Upper lobe of left lung (tissue), 6 donors: ENCODE measurements at regions not wholly inside any gene's neighbourhood (a gene's known extent, or its start where the extent isn't known, plus 50 kb on each side); places are given as distances from the start of the nearest gene placed in this dataset.
"Not testable (repeated sequence)": the region's sequence is repeated elsewhere in the genome, so short reads cannot be mapped to it uniquely, and the experiment has no call there.

Experiments
- ATAC-seq, 2 donors: fragments of 200-7000 bp; cut with Tn5 transposase; one replicate each; pipeline ENCODE4 v1.9.1; 2022; ENCODE audit warnings: mild to moderate bottlenecking in 2 of 2, moderate library complexity in 2 of 2; ENCODE audit not compliant: low FRiP score in 2 of 2
- DNase-seq, 2 donors: peaks; one replicate each; pipeline ENCODE4 v3.0.0-alpha.2; 2019 to 2020
- H3K27ac ChIP-seq, 4 donors: fragments of 200-600 bp; sonication (generic); one replicate each; pipeline ENCODE4 v1.5.1; 2016 to 2019
- H3K27me3 ChIP-seq, 4 donors: fragments of 200-600 bp; sonication (generic); one replicate each; pipeline ENCODE4 v1.5.1; 2017 to 2019
- H3K36me3 ChIP-seq, 4 donors: fragments of 200-600 bp; sonication (generic); one replicate each; pipeline ENCODE4 v1.5.1; 2016 to 2019
- H3K4me1 ChIP-seq, 4 donors: fragments of 200-600 bp; sonication (generic); one replicate each; pipeline ENCODE4 v1.5.1; 2018 to 2019
- H3K4me3 ChIP-seq, 4 donors: fragments of 200-600 bp; sonication (generic); one replicate each; pipeline ENCODE4 v1.5.1; 2017 to 2019; ENCODE audit warnings: mild to moderate bottlenecking in 2 of 4, moderate library complexity in 1 of 4
- H3K9me3 ChIP-seq, 4 donors: fragments of 200-600 bp; sonication (generic); one replicate each; pipeline ENCODE4 v1.5.1; 2018 to 2019
- CTCF ChIP-seq, 6 experiments: fragments of 450-650 bp in 4 of 6; fragments of 200-600 bp in 2 of 6; sonication (generic) in 2 of 6; IDR thresholded peaks; one replicate each; pipeline ENCODE4 v1.5.1; 2016 to 2019; ENCODE audit warnings: antibody characterized with exemption in 6 of 6
- EP300 ChIP-seq, 4 donors: sonication (generic); formaldehyde crosslinking; IDR thresholded peaks; one replicate each; pipeline ENCODE4 v1.5.1; 2017; ENCODE audit warnings: antibody characterized with exemption in 4 of 4, control low read depth in 2 of 4
- POLR2A ChIP-seq, 4 donors: fragments of 450-650 bp; IDR thresholded peaks; one replicate each; pipeline ENCODE4 v1.5.1; 2016 to 2017; ENCODE audit warnings: antibody characterized with exemption in 4 of 4, mild to moderate bottlenecking in 2 of 4
- POLR2AphosphoS5 ChIP-seq, 2 donors: sonication (generic); formaldehyde crosslinking; IDR thresholded peaks; one replicate each; pipeline ENCODE4 v1.5.1; 2017; ENCODE audit warnings: antibody characterized with exemption in 2 of 2
- WGBS, 2 donors: methylation state at CpG; one replicate each; pipeline ENCODE4 v1.1.5; 2017 to 2018; 5-methylcytosine and 5-hydroxymethylcytosine counted together
- donor health status: DM: no; HTN: no; CAD: no; lungs with moderate emphysema.
- donor health status: DM: no; HTN: yes; CAD: no; lungs with severe emphysema.

GRCh38 chr7:4527988-4528636 is 154.0 kb upstream of the FOXK1 start:
- WGBS, 2 donors = 63 to 73% methylated on average over 8 of the region's 8 CpGs
- H3K4me3 ChIP-seq = no peak overlapping the region
- no peak overlapping the region for H3K27ac ChIP-seq
- DNase-seq (no peak), ATAC-seq (no peak)
- H3K9me3 ChIP-seq = no peaks in the 10 kb centered on the region
- H3K36me3 ChIP-seq = no peaks in the 10 kb centered on the region
- TF ChIP-seq EP300 (IDR thresholded peaks at IDR 0.05) (no peak), POLR2AphosphoS5 (IDR thresholded peaks at IDR 0.05) (no peak), CTCF (IDR thresholded peaks at IDR 0.05) (no peak), POLR2A (IDR thresholded peaks at IDR 0.05) (no peak)
- H3K4me1 ChIP-seq = no peaks in the 10 kb centered on the region
- no peaks in the 10 kb centered on the region for H3K27me3 ChIP-seq

- DNase-seq (no peak), ATAC-seq (no peak)
- no peaks in the 10 kb centered on the region for H3K27me3 ChIP-seq
- 59 to 63% methylated on average over 7 of the region's 7 CpGs for WGBS, 2 donors
- H3K4me1 ChIP-seq = no peaks in the 10 kb centered on the region
- H3K27ac ChIP-seq = no peak overlapping the region
- H3K36me3 ChIP-seq = no peaks in the 10 kb centered on the region
- TF ChIP-seq EP300 (IDR thresholded peaks at IDR 0.05) (no peak), CTCF (IDR thresholded peaks at IDR 0.05) (no peak), POLR2AphosphoS5 (IDR thresholded peaks at IDR 0.05) (no peak), POLR2A (IDR thresholded peaks at IDR 0.05) (no peak)
- no peaks in the 10 kb centered on the region for H3K9me3 ChIP-seq
- H3K4me3 ChIP-seq = no peak overlapping the region
These were observed 150.9 kb upstream of the FOXK1 start for GRCh38 chr7:4531236-4531635.

- WGBS, 2 donors = 79% methylated on average over 12 of the region's 12 CpGs
- H3K4me3 ChIP-seq, H3K4me1 ChIP-seq, DNase-seq, H3K27ac ChIP-seq, H3K36me3 ChIP-seq, H3K9me3 ChIP-seq, H3K27me3 ChIP-seq, ATAC-seq: not testable (repeated sequence)
These were observed 148.8 kb upstream of the FOXK1 start for GRCh38 chr7:4533339-4533738.

GRCh38 chr7:4549681-4550080 is 132.4 kb upstream of the FOXK1 start:
- ATAC-seq (peak in 1 of 2 donors; percentile 63), DNase-seq (no peak)
- Histone ChIP-seq H3K27ac (no peak overlapping the region), H3K9me3 (peaks cover 0 to 19% (median 6%) of the 10 kb centered on the region in 4 donors), H3K36me3 (no peaks in the 10 kb centered on the region), H3K4me3 (no peak overlapping the region), H3K4me1 (no peaks in the 10 kb centered on the region), H3K27me3 (no peaks in the 10 kb centered on the region)
- TF ChIP-seq POLR2A (IDR thresholded peaks at IDR 0.05) (no peak), EP300 (IDR thresholded peaks at IDR 0.05) (no peak), POLR2AphosphoS5 (IDR thresholded peaks at IDR 0.05) (no peak), CTCF (IDR thresholded peaks at IDR 0.05) (no peak)
- WGBS, 2 donors = 27 to 36% methylated on average over 1 of the region's 1 CpG

- no peak overlapping the region for H3K4me3 ChIP-seq
- no peak overlapping the region for H3K27ac ChIP-seq
- H3K9me3 ChIP-seq = peaks cover 0 to 19% (median 6%) of the 10 kb centered on the region in 4 donors
- no peaks in the 10 kb centered on the region for H3K36me3 ChIP-seq
- no peak for DNase-seq
- WGBS, 2 donors = 19 to 58% methylated on average over 1 of the region's 1 CpG
- no peaks in the 10 kb centered on the region for H3K27me3 ChIP-seq
- no peak for TF ChIP-seq CTCF (IDR thresholded peaks at IDR 0.05)
- no peak for TF ChIP-seq EP300 (IDR thresholded peaks at IDR 0.05)
- TF ChIP-seq POLR2AphosphoS5 (IDR thresholded peaks at IDR 0.05) = no peak
- no peak for TF ChIP-seq POLR2A (IDR thresholded peaks at IDR 0.05)
- no peak for ATAC-seq
- no peaks in the 10 kb centered on the region for H3K4me1 ChIP-seq
These were observed 132.0 kb upstream of the FOXK1 start for GRCh38 chr7:4550117-4550516.
